ENCODE measurements at regions not wholly inside any gene's neighbourhood (a gene's known extent, or its start where the extent isn't known, plus 50 kb on each side); places are given as distances from the start of the nearest gene placed in this dataset.

DNA sequence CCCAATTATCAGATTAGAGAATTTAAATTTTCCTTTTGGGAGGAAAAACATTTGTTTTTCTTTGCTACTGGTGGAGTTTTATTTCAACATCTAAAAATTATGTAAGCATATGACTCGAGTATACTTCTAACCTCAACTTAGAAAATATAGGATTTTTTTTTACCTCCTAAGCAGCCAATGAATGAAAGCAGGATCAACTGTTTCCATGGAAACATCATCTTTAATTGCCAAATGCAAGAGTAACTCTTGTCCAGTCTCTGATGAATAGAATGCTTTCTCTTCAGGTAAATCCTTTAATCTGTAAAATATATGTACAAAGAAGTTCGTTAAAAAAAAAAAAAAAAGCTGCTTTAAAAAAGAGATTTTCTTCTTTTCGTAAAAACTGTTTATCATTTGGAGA, 93.6 kb downstream of the CNTN3 start:
- Histone ChIP-seq H3K27me3 (no peaks in the 10 kb centered on the region), H3K36me3 (no peaks in the 10 kb centered on the region), H3K4me1 (no peaks in the 10 kb centered on the region), H3K4me3 (no peak overlapping the region), H3K9me3 (no peaks in the 10 kb centered on the region), H3K27ac (no peak overlapping the region)
- no peak for TF ChIP-seq EP300 (IDR thresholded peaks at IDR 0.05)
- TF ChIP-seq, protein P1, sequence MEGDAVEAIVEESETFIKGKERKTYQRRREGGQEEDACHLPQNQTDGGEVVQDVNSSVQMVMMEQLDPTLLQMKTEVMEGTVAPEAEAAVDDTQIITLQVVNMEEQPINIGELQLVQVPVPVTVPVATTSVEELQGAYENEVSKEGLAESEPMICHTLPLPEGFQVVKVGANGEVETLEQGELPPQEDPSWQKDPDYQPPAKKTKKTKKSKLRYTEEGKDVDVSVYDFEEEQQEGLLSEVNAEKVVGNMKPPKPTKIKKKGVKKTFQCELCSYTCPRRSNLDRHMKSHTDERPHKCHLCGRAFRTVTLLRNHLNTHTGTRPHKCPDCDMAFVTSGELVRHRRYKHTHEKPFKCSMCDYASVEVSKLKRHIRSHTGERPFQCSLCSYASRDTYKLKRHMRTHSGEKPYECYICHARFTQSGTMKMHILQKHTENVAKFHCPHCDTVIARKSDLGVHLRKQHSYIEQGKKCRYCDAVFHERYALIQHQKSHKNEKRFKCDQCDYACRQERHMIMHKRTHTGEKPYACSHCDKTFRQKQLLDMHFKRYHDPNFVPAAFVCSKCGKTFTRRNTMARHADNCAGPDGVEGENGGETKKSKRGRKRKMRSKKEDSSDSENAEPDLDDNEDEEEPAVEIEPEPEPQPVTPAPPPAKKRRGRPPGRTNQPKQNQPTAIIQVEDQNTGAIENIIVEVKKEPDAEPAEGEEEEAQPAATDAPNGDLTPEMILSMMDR (IDR thresholded peaks at IDR 0.05): no peak
- no peak for TF ChIP-seq POLR2AphosphoS5 (IDR thresholded peaks at IDR 0.05)
- no peak for TF ChIP-seq POLR2A (IDR thresholded peaks at IDR 0.05)
- no peak for DNase-seq
- 81 to 85% (median 84%) methylated on average over 3 of the region's 3 CpGs for whole genome bisulfite sequencing, 5 donors
- intact Hi-C loops (cut with DNase I; ENCODE audit: low total_unique reads): no loop called here

DNA sequence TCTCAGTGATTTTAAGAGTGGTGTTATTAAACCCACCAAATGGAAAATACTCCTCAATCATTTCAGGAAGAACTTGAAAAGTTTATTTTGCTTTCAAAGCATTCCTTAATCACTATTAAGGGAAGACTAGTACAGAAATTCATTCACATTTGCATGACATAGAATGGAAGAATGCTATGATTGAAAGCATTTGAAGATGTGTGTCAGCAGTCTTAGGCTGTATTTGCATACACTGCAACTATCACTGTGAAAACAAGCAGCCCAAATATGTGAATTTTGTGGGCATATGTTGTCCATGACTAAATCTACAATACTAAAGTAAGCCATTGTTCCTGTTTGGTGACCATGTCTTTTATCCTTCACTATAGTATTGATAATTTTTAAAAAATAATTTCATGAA, 95.8 kb downstream of the CNTN3 start:
- no peak for DNase-seq
- Histone ChIP-seq H3K4me1 (no peaks in the 10 kb centered on the region), H3K4me3 (no peak overlapping the region), H3K27me3 (no peaks in the 10 kb centered on the region), H3K27ac (no peak overlapping the region), H3K9me3 (no peaks in the 10 kb centered on the region), H3K36me3 (no peaks in the 10 kb centered on the region)
- TF ChIP-seq POLR2AphosphoS5 (IDR thresholded peaks at IDR 0.05): no peak
- TF ChIP-seq POLR2A (IDR thresholded peaks at IDR 0.05): no peak
- TF ChIP-seq, protein P1 (IDR thresholded peaks at IDR 0.05): no peak
- no peak for TF ChIP-seq EP300 (IDR thresholded peaks at IDR 0.05)
- intact Hi-C loops (cut with DNase I; ENCODE audit: low total_unique reads): no loop called here

DNA sequence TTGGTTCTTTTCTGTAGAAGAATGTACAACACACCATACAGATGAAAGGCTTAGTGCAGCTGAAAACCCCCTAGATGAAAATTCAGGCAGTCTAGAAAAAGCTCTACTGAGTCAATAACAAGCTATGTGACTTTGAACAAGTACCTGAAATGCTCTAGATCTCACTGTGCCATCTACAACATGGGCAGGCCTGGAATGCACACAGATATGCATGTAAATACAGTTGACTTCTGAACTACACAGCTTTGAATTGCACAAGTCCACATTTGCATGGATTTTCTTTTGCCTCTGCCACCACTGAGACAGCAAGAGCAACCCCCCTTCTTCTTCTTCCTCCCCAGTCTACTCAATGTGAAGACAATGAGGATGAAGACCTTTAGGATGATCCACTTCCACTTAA, 98.4 kb downstream of the CNTN3 start:
- no peak for DNase-seq

DNA sequence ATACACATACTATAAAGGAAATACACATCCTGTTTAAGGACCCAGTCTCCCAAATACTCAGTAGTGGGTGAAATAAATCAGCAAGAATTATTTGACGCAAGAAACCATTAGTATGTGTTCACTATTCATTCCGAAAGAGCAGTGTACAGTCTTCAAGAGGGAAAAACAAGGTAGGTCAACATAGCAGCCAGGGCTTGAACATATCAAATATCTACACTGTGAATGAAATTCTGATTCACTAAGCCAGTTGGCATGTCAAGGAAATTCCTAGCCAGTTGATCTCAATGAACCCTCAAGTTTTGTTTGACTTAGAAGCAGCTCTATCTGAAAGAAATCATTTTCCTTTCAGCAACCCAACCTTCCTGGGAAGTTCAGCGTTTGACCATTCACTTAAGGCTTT, 99.0 kb downstream of the CNTN3 start:
- Histone ChIP-seq H3K4me1 (no peaks in the 10 kb centered on the region), H3K9me3 (no peaks in the 10 kb centered on the region), H3K36me3 (no peaks in the 10 kb centered on the region), H3K4me3 (no peak overlapping the region), H3K27me3 (no peaks in the 10 kb centered on the region), H3K27ac (no peak overlapping the region)
- no peak for DNase-seq
- WGBS, 5 donors: 62 to 74% (median 70%) methylated on average over 3 of the region's 3 CpGs
- no peak for TF ChIP-seq POLR2A (IDR thresholded peaks at IDR 0.05)
- no peak for TF ChIP-seq EP300 (IDR thresholded peaks at IDR 0.05)
- TF ChIP-seq POLR2AphosphoS5 (IDR thresholded peaks at IDR 0.05): no peak
- TF ChIP-seq, protein P1 (IDR thresholded peaks at IDR 0.05): no peak
- intact Hi-C loops (cut with DNase I; ENCODE audit: low total_unique reads): no loop called here

More for the DNA sequence above, 98.4 kb downstream of the CNTN3 start:
- Histone ChIP-seq H3K27me3 (no peaks in the 10 kb centered on the region), H3K4me3 (no peak overlapping the region), H3K9me3 (no peaks in the 10 kb centered on the region), H3K4me1 (no peaks in the 10 kb centered on the region), H3K27ac (no peak overlapping the region), H3K36me3 (no peaks in the 10 kb centered on the region)
- intact Hi-C loops (cut with DNase I; ENCODE audit: low total_unique reads): no loop called here
- TF ChIP-seq, protein P1 (IDR thresholded peaks at IDR 0.05): no peak
- no peak for TF ChIP-seq POLR2AphosphoS5 (IDR thresholded peaks at IDR 0.05)
- no peak for TF ChIP-seq EP300 (IDR thresholded peaks at IDR 0.05)
- no peak for TF ChIP-seq POLR2A (IDR thresholded peaks at IDR 0.05)

DNA sequence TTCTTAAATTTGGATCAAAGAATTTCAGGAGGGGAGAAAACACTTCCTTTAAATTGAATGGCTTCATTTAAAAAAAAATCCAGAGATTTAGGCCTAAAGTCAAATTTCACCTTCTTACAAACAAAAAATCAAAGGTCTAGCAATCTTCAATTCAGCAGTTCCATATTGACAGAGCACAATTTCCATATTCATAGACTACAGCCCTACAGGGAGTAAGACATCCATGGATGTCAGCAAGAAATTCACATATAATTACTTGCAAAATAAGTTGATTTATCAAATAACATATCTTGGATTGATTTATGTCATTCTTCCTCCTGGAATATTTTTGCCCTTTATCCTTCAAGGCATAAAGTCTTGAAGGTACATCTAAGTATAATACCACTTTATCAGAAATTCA, 103.4 kb downstream of the CNTN3 start:
- DNase-seq: no peak
- H3K9me3 ChIP-seq: no peaks in the 10 kb centered on the region
- H3K4me3 ChIP-seq: no peak overlapping the region
- no peak overlapping the region for H3K27ac ChIP-seq
- TF ChIP-seq, protein P1 (IDR thresholded peaks at IDR 0.05): no peak
- no peak for TF ChIP-seq POLR2AphosphoS5 (IDR thresholded peaks at IDR 0.05)
- TF ChIP-seq POLR2A (IDR thresholded peaks at IDR 0.05): no peak
- no peak for TF ChIP-seq EP300 (IDR thresholded peaks at IDR 0.05)
- no peaks in the 10 kb centered on the region for H3K4me1 ChIP-seq
- H3K36me3 ChIP-seq: no peaks in the 10 kb centered on the region
- intact Hi-C loops (cut with DNase I; ENCODE audit: low total_unique reads): no loop called here
- H3K27me3 ChIP-seq: no peaks in the 10 kb centered on the region

All from stomach (tissue), 8 donors.